ENCODE measurements at regions not wholly inside any gene's neighbourhood (a gene's known extent, or its start where the extent isn't known, plus 50 kb on each side); places are given as distances from the start of the nearest gene placed in this dataset.
"Not testable (repeated sequence)": the region's sequence is repeated elsewhere in the genome, so short reads cannot be mapped to it uniquely, and the experiment has no call there.

DNA sequence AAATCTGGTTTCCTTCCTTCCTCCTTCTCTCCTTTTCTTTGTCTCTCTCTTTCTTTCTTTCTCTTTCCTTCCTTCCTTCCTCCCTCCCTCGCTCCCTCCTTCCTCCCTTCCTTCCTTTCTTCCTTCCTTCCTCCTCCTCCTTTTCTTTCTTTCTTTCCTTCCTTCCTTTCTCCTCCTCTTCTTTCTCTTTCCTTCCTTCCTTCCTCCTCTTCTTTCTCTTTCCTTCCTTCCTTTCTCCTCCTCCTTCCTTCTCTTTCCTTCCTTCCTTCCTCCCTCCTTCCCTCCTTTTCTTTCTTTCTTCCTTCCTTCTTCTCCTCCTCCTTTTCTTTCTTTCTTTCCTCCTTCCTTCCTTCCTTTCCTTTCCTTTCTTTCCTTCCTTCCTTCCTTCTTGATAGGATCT, 61.2 kb downstream of the VIP start:
- no peak for TF ChIP-seq CTCF (conservative IDR thresholded peaks at IDR 0.05; ENCODE audit: control insufficient read depth, insufficient read depth, low read depth, low read length)
- no peak for DNase-seq (ENCODE audit: low read depth)
- H3K4me3 ChIP-seq (ENCODE audit: control insufficient read depth, low read depth, low read length) = no peak overlapping the region

GRCh38 chr6:152815230-152815872, 64.8 kb downstream of the VIP start:
- no peak overlapping the region for H3K4me3 ChIP-seq (ENCODE audit: control insufficient read depth, low read depth, low read length)
- no peak for DNase-seq (ENCODE audit: low read depth)
- TF ChIP-seq CTCF (conservative IDR thresholded peaks at IDR 0.05; ENCODE audit: control insufficient read depth, insufficient read depth, low read depth, low read length) = no peak

DNA sequence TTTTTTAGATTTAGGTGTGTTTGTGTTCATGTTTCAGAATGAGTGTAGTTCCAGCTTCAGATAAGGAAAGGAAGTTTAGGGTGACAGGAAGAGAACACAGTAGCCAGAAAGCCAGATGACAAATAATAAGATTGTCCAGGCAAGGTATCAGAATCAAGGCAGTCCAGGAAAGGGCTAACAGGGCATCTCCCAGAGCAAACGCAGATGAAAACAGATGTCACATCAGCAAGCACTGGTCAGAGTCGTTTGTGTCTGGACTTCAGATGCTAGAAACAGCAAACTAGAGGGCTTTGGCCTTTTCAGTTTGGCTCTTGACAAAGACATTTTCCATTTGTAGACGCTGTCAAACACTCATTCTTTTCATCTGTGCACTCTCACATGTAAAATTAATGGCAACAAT, 65.5 kb downstream of the VIP start:
- no peak for TF ChIP-seq CTCF (conservative IDR thresholded peaks at IDR 0.05; ENCODE audit: control insufficient read depth, insufficient read depth, low read depth, low read length)
- no peak for DNase-seq (ENCODE audit: low read depth)

DNA sequence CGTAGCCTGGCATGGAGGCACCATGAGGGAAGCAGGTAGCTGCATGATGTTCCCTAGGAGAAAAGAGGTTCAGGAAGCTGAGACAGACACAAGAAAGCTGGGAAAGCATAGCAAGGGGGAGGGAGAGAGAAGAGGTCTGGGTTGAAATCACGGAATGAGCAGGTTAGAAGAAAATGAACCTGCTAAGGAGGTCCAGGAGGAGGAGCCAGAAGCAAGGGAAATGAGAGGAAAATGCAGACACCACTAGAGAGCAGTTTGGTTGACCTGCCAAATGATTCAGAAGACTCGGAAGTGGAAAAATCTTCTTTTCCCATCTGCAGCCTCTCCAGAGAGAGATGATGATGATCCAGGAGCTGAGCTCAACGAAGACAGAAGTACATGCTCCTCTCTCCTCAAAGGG, 70.9 kb downstream of the VIP start:
- DNase-seq (ENCODE audit: low read depth) = no peak
- no peak for TF ChIP-seq CTCF (conservative IDR thresholded peaks at IDR 0.05; ENCODE audit: control insufficient read depth, insufficient read depth, low read depth, low read length)
- H3K4me3 ChIP-seq (ENCODE audit: control insufficient read depth, low read depth, low read length) = no peak overlapping the region

More for the DNA sequence above, 65.5 kb downstream of the VIP start:
- H3K4me3 ChIP-seq (ENCODE audit: control insufficient read depth, low read depth, low read length) = no peak overlapping the region

- no peak overlapping the region for H3K4me3 ChIP-seq (ENCODE audit: control insufficient read depth, low read depth, low read length)
- no peak for DNase-seq (ENCODE audit: low read depth)
- no peak for TF ChIP-seq CTCF (conservative IDR thresholded peaks at IDR 0.05; ENCODE audit: control insufficient read depth, insufficient read depth, low read depth, low read length)
These were observed 74.1 kb downstream of the VIP start for GRCh38 chr6:152824666-152825065.

DNA sequence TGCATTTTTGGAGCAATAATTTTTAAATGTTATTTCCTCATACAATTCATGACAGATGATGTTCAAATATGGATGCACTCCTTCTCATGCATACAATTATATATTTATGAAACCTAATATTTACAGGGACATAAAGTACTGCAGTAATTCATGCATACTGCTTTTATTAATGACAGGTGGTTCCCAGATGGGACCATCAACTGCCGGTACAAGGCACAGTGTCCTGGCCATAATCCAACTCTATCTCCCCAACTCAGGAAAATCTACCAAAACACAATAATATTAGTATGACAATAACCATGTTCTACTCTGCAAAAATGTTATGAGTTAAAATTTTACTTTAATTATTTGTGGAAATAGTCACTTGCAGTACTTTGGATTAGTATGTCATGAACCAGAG, 77.8 kb downstream of the VIP start:
- no peak for DNase-seq (ENCODE audit: low read depth)
- no peak for TF ChIP-seq CTCF (conservative IDR thresholded peaks at IDR 0.05; ENCODE audit: control insufficient read depth, insufficient read depth, low read depth, low read length)
- H3K4me3 ChIP-seq (ENCODE audit: control insufficient read depth, low read depth, low read length) = no peak overlapping the region

DNA sequence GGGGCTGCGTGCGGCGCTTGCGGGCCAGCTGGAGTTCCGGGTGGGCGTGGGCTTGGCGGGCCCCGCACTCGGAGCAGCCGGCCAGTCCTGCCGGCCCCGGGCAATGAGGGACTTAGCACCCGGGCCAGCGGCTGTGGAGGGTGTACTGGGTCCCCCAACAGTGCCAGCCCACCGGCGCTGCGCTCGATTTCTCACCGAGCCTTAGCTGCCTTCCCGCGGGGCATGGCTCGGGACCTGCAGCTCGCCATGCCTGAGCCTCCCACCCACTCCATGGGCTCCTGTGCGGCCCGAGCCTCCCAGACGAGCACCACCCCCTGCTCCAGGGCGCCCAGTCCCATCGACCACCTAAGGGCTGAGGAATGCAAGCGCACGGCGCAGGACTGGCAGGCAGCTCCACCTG, 83.8 kb downstream of the VIP start:
- not testable (repeated sequence) for DNase-seq (ENCODE audit: low read depth); H3K4me3 ChIP-seq (ENCODE audit: control insufficient read depth, low read depth, low read length)
